H9 (cell line): ENCODE measurements at regions not wholly inside any gene's neighbourhood (a gene's known extent, or its start where the extent isn't known, plus 50 kb on each side); places are given as distances from the start of the nearest gene placed in this dataset.

Source experiments
- DNase-seq: peaks from one replicate; pipeline ENCODE4 v3.0.0-alpha.2; 2017
- H2AFZ ChIP-seq: one replicate; pipeline ENCODE4 v1.6.1; 2013; ENCODE audit warnings: mild to moderate bottlenecking, low read length, control low read depth, moderate library complexity
- H2AK5ac ChIP-seq: 2 replicates; pipeline ENCODE4 v1.6.1; 2013; ENCODE audit warnings: low read length, control low read depth, mixed read lengths; ENCODE audit not compliant: insufficient read length
- H2BK120ac ChIP-seq: one replicate; pipeline ENCODE4 v1.6.1; 2013; ENCODE audit warnings: low read depth, mild to moderate bottlenecking, low read length, control low read depth, inconsistent platforms; ENCODE audit not compliant: poor library complexity, severe bottlenecking
- H2BK12ac ChIP-seq: 2 replicates; pipeline ENCODE4 v1.6.1; 2013; ENCODE audit warnings: low read length, control low read depth, mixed read lengths, low read depth; ENCODE audit not compliant: insufficient read length
- H2BK15ac ChIP-seq: 2 replicates; pipeline ENCODE4 v1.6.1; 2013; ENCODE audit warnings: low read depth, low read length, control low read depth
- H2BK20ac ChIP-seq: one replicate; pipeline ENCODE4 v1.6.1; 2013; ENCODE audit warnings: low read depth, mild to moderate bottlenecking, low read length, control low read depth, inconsistent platforms; ENCODE audit not compliant: poor library complexity, severe bottlenecking
- H2BK5ac ChIP-seq: 2 replicates; pipeline ENCODE4 v1.6.1; 2013; ENCODE audit warnings: low read length, control low read depth, mixed read lengths; ENCODE audit not compliant: insufficient read length
- H3K14ac ChIP-seq: 2 replicates; pipeline ENCODE4 v1.6.1; 2013; ENCODE audit warnings: low read length, control low read depth; ENCODE audit not compliant: insufficient read depth
- H3K18ac ChIP-seq: 2 replicates; pipeline ENCODE4 v1.6.1; 2013; ENCODE audit warnings: low read depth, mild to moderate bottlenecking, mixed read lengths, low read length, control low read depth; ENCODE audit not compliant: insufficient read length
- H3K23ac ChIP-seq: 2 replicates; pipeline ENCODE4 v1.6.1; 2013; ENCODE audit warnings: low read length, control low read depth, mixed read lengths, low read depth; ENCODE audit not compliant: insufficient read length
- H3K23me2 ChIP-seq: 2 replicates; pipeline ENCODE4 v1.6.1; 2013; ENCODE audit warnings: low read depth, mild to moderate bottlenecking, mixed read lengths, low read length, control low read depth; ENCODE audit not compliant: insufficient read length, poor library complexity, severe bottlenecking
- H3K27ac ChIP-seq: 2 replicates; pipeline ENCODE4 v1.5.1; 2013; ENCODE audit warnings: low read length, control low read depth, mixed read lengths, low read depth; ENCODE audit not compliant: insufficient read length
- H3K27me3 ChIP-seq: 2 replicates; pipeline ENCODE4 v1.6.1; 2013; ENCODE audit warnings: low read length, control low read depth, inconsistent platforms; ENCODE audit not compliant: insufficient read depth
- H3K4ac ChIP-seq: 2 replicates; pipeline ENCODE4 v1.6.1; 2013; ENCODE audit warnings: low read depth, mild to moderate bottlenecking, control low read depth, inconsistent platforms, low read length, moderate library complexity
- H3K4me1 ChIP-seq: 2 replicates; pipeline ENCODE4 v1.6.1; 2013; ENCODE audit warnings: low read length, control low read depth, inconsistent platforms; ENCODE audit not compliant: insufficient read depth
- H3K4me2 ChIP-seq: 2 replicates; pipeline ENCODE4 v1.6.1; 2013; ENCODE audit warnings: low read length, control low read depth, mixed read lengths; ENCODE audit not compliant: insufficient read length, insufficient read depth
- H3K56ac ChIP-seq: 2 replicates; pipeline ENCODE4 v1.6.1; 2013; ENCODE audit warnings: low read depth, mild to moderate bottlenecking, mixed read lengths, low read length, control low read depth; ENCODE audit not compliant: insufficient read length
- H3K79me1 ChIP-seq: 2 replicates; pipeline ENCODE4 v1.6.1; 2013; ENCODE audit warnings: low read depth, mild to moderate bottlenecking, moderate library complexity, low read length, control low read depth, inconsistent platforms; ENCODE audit not compliant: insufficient read depth, poor library complexity, severe bottlenecking
- H3K79me2 ChIP-seq: 2 replicates; pipeline ENCODE4 v1.6.1; 2013; ENCODE audit warnings: low read length, control low read depth, inconsistent platforms; ENCODE audit not compliant: insufficient read depth
- H3K9ac ChIP-seq: 2 replicates; pipeline ENCODE4 v1.6.1; 2013; ENCODE audit warnings: low read length, control low read depth, mixed read lengths; ENCODE audit not compliant: insufficient read length; ENCODE audit errors: extremely low read depth
- H3K9me3 ChIP-seq: one replicate; pipeline ENCODE4 v1.6.1; 2013; ENCODE audit warnings: low read depth, low read length, inconsistent platforms; ENCODE audit not compliant: control insufficient read depth
- H3T11ph ChIP-seq: one replicate; pipeline ENCODE4 v1.6.1; 2013; ENCODE audit warnings: mild to moderate bottlenecking, low read length, control low read depth, inconsistent platforms
- H4K20me1 ChIP-seq: one replicate; pipeline ENCODE4 v1.6.1; 2013; ENCODE audit not compliant: control insufficient read depth, insufficient read length, insufficient read depth
- H4K5ac ChIP-seq: 2 replicates; pipeline ENCODE4 v1.6.1; 2013; ENCODE audit warnings: low read depth, mild to moderate bottlenecking, mixed read lengths, low read length, control low read depth; ENCODE audit not compliant: insufficient read length
- H4K8ac ChIP-seq: replicated peaks from 2 replicates; pipeline ENCODE4 v1.6.1; 2013; ENCODE audit warnings: low read length, control low read depth, mixed read lengths, low read depth; ENCODE audit not compliant: insufficient read length
- H4K91ac ChIP-seq: 2 replicates; pipeline ENCODE4 v1.6.1; 2013; ENCODE audit warnings: low read depth, mild to moderate bottlenecking, moderate library complexity, mixed read lengths, low read length, control low read depth; ENCODE audit not compliant: insufficient read length
- H3K27ac Mint-ChIP-seq, 3 experiments: 2 replicates in 2 of 3; 3 replicates in 1 of 3; pipeline ENCODE4 v1.8.0; 2020 to 2021; ENCODE audit warnings: mixed read lengths in 3 of 3, mild to moderate bottlenecking in 1 of 3, moderate library complexity in 1 of 3
- H3K27me3 Mint-ChIP-seq: 2 replicates; pipeline ENCODE4 v1.8.0; 2021; ENCODE audit warnings: low read depth, mild to moderate bottlenecking, moderate library complexity, mixed read lengths
- H3K36me3 Mint-ChIP-seq, 3 experiments: 2 replicates in 2 of 3; 3 replicates in 1 of 3; pipeline ENCODE4 v1.8.0; 2020 to 2021; ENCODE audit warnings: low read depth in 3 of 3, mixed read lengths in 3 of 3; ENCODE audit not compliant: insufficient read depth in 1 of 3
- H3K4me1 Mint-ChIP-seq, 2 experiments: 2 replicates each; pipeline ENCODE4 v1.8.0; 2020; ENCODE audit warnings: mixed read lengths in 2 of 2
- H3K4me3 Mint-ChIP-seq, 2 experiments: 2 replicates in 1 of 2; 3 replicates in 1 of 2; pipeline ENCODE4 v1.8.0; 2020 to 2021; ENCODE audit warnings: mild to moderate bottlenecking in 2 of 2, mixed read lengths in 2 of 2, moderate library complexity in 1 of 2
- H3K9me3 Mint-ChIP-seq, 2 experiments: 2 replicates in 1 of 2; 3 replicates in 1 of 2; pipeline ENCODE4 v1.8.0; 2020; ENCODE audit warnings: mild to moderate bottlenecking in 2 of 2, mixed read lengths in 2 of 2, moderate library complexity in 1 of 2
- CTCF ChIP-seq: fragments of 200-600 bp; sonication (generic); conservative IDR thresholded peaks from 3 replicates; pipeline ENCODE4 v1.8.0; 2021; ENCODE audit warnings: antibody characterized with exemption, mild to moderate bottlenecking
- WGBS: extraction: QIAGEN DNeasy Blood & Tissue Kit; methylation state at CpG from one replicate; pipeline ENCODE4 v1.1.7; 2013; ENCODE audit warnings: missing lambda C conversion rate, low lambda C conversion rate, mixed read lengths; ENCODE audit not compliant: insufficient read length; ENCODE audit errors: extremely low coverage; 5-methylcytosine and 5-hydroxymethylcytosine counted together

DNA sequence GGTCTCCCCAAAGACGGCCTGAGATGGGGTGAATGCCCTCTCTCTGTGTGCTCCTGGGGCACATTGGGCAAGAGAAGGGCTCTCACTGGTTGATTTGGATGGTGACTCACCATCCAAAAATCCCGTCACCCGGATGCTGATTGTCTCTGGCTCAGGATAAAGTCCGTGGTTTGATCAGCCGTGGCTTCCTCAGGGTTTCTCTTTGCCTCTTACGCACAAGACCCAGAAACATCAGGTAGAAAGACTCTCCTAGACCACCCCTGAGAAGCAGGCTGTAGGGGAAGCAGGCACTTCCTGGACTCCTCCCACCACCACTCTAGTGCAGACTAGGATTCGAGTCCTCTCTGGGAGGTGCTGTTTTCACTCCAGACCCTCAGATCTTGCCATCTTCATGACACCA lies 176.1 kb upstream of the NCAM1 start:
- Histone ChIP-seq H4K5ac (no peak overlapping the region), H2BK15ac (no peak overlapping the region), H4K91ac (no peak overlapping the region), H3K18ac (no peak overlapping the region), H3K23me2 (no peaks in the 10 kb centered on the region), H3K23ac (no peak overlapping the region), H3K27ac (no peak overlapping the region), H4K20me1 (no peaks in the 10 kb centered on the region), H3K4me1 (0 out of 2 replicates have a peak, but pooled peaks cover 2% of the 10 kb centered on the region), H2BK12ac (no peak overlapping the region), H2BK5ac (no peak overlapping the region), H2BK120ac (no peak overlapping the region), H3K9me3 (no peaks in the 10 kb centered on the region), H3K79me2 (no peaks in the 10 kb centered on the region), H3K56ac (no peak overlapping the region), H3K4ac (no peak overlapping the region), H2AFZ (no peak overlapping the region), H3K14ac (no peak overlapping the region), H3K9ac (no peak overlapping the region), H2BK20ac (no peak overlapping the region), H3K79me1 (no peaks in the 10 kb centered on the region), H3K4me2 (no peak overlapping the region), H2AK5ac (no peak overlapping the region), H4K8ac (no peak overlapping the region), H3K27me3 (no peaks in the 10 kb centered on the region), H3T11ph (no peak overlapping the region)
- H3K4me1 Mint-ChIP-seq = peaks cover 27 to 30% of the 10 kb centered on the region in 2 experiments
- H3K4me3 Mint-ChIP-seq = no peak overlapping the region
- H3K36me3 Mint-ChIP-seq = no peaks in the 10 kb centered on the region
- H3K27me3 Mint-ChIP-seq = no peaks in the 10 kb centered on the region
- DNase-seq = no peak
- WGBS = no CpG with 5 or more reads among the region's 7 CpGs
- TF ChIP-seq CTCF = no peak
- H3K27ac Mint-ChIP-seq = no peak overlapping the region
- no peaks in the 10 kb centered on the region; a peak in 1 of 5 replicates for H3K9me3 Mint-ChIP-seq
